ENCODE measurements at regions not wholly inside any gene's neighbourhood (a gene's known extent, or its start where the extent isn't known, plus 50 kb on each side); places are given as distances from the start of the nearest gene placed in this dataset.

DNA sequence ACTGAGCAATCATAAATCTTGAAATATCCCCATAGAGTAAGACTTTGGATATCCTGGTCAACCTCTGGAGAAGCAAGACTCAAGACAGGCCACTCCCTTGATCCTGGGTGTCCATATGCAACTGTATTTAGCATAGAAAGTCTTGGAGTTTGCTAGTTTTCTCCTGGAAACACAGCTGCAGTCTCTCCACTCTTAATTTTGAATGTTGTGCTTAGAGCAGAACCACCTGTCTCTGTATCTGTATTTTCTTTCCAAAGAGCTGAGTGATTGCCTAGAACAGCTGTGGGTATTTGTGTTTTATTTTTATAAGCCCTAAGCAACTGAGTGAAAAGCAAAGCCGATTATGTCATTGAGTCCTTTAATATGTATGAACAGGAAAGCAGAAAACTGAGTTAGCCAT lies 64.1 kb upstream of the ADAM23 start:
- no peak for DNase-seq
- Histone ChIP-seq H2AFZ (ENCODE audit: low read depth, low read length) (no peak overlapping the region), H3K4me1 (ENCODE audit: control insufficient read depth, insufficient read depth, low read depth, low read length) (no peaks in the 10 kb centered on the region), H3K27me3 (ENCODE audit: control insufficient read depth in 1 of 2, insufficient read depth in 1 of 2, low read length in 2 of 2) (no peaks in the 10 kb centered on the region), H2AK5ac (ENCODE audit: low read length, severe bottlenecking) (no peak overlapping the region), H3K27ac (ENCODE audit: low read length, poor library complexity, severe bottlenecking) (no peak overlapping the region), H3K36me3 (ENCODE audit: control insufficient read depth in 1 of 2, insufficient read depth in 2 of 2, low read depth in 1 of 2, low read length in 2 of 2) (no peaks in the 10 kb centered on the region), H3K18ac (ENCODE audit: low read depth in 1 of 2, low read length in 2 of 2) (no peak overlapping the region), H3K4me3 (ENCODE audit: insufficient read depth in 1 of 2, low read depth in 1 of 2, low read length in 2 of 2) (no peak overlapping the region), H3K14ac (ENCODE audit: low read length in 2 of 2) (no peak overlapping the region), H2BK12ac (ENCODE audit: low read length in 2 of 2) (no peak overlapping the region), H3K79me1 (replicated peaks; ENCODE audit: low read length, poor library complexity, severe bottlenecking) (no peaks in the 10 kb centered on the region), H3K4me2 (ENCODE audit: low read length, poor library complexity, severe bottlenecking) (no peak overlapping the region), H2BK5ac (ENCODE audit: low read depth, low read length, poor library complexity, severe bottlenecking) (no peak overlapping the region), H2BK120ac (ENCODE audit: low read depth, low read length) (no peak overlapping the region), H3K4ac (ENCODE audit: low read depth in 1 of 2, low read length in 2 of 2) (no peak overlapping the region), H3K9ac (ENCODE audit: low read length) (no peak overlapping the region), H4K8ac (ENCODE audit: low read length) (no peak overlapping the region), H3K23ac (ENCODE audit: low read length in 2 of 2) (no peak overlapping the region), H4K91ac (ENCODE audit: low read length) (no peak overlapping the region), H3K9me3 (ENCODE audit: control insufficient read depth, low read length) (peaks cover 18% of the 10 kb centered on the region), H2BK15ac (ENCODE audit: low read depth, poor library complexity, severe bottlenecking) (no peak overlapping the region)
- 97% methylated on average over 1 of the region's 1 CpG for WGBS

GRCh38 chr2:206379886-206380285 lies 63.4 kb upstream of the ADAM23 start:
- no peak overlapping the region for H3K9ac ChIP-seq (ENCODE audit: low read length)
- H2BK5ac ChIP-seq (ENCODE audit: low read depth, low read length, poor library complexity, severe bottlenecking): no peak overlapping the region
- H3K79me1 ChIP-seq (replicated peaks; ENCODE audit: low read length, poor library complexity, severe bottlenecking): no peaks in the 10 kb centered on the region
- H2AK5ac ChIP-seq (ENCODE audit: low read length, severe bottlenecking): no peak overlapping the region
- no peak overlapping the region for H4K91ac ChIP-seq (ENCODE audit: low read length)
- no peak overlapping the region for H3K23ac ChIP-seq (ENCODE audit: low read length in 2 of 2)
- no peak overlapping the region for H3K27ac ChIP-seq (ENCODE audit: low read length, poor library complexity, severe bottlenecking)
- H3K4me2 ChIP-seq (ENCODE audit: low read length, poor library complexity, severe bottlenecking): no peak overlapping the region
- WGBS: 95% methylated on average over 2 of the region's 3 CpGs
- H2BK120ac ChIP-seq (ENCODE audit: low read depth, low read length): no peak overlapping the region
- H4K8ac ChIP-seq (ENCODE audit: low read length): no peak overlapping the region
- no peak overlapping the region for H3K4ac ChIP-seq (ENCODE audit: low read depth in 1 of 2, low read length in 2 of 2)
- no peak overlapping the region for H3K14ac ChIP-seq (ENCODE audit: low read length in 2 of 2)
- DNase-seq: no peak
- no peaks in the 10 kb centered on the region for H3K27me3 ChIP-seq (ENCODE audit: control insufficient read depth in 1 of 2, insufficient read depth in 1 of 2, low read length in 2 of 2)
- H3K4me3 ChIP-seq (ENCODE audit: insufficient read depth in 1 of 2, low read depth in 1 of 2, low read length in 2 of 2): no peak overlapping the region
- H3K4me1 ChIP-seq (ENCODE audit: control insufficient read depth, insufficient read depth, low read depth, low read length): no peaks in the 10 kb centered on the region
- H2BK12ac ChIP-seq (ENCODE audit: low read length in 2 of 2): no peak overlapping the region
- peaks cover 20% of the 10 kb centered on the region for H3K9me3 ChIP-seq (ENCODE audit: control insufficient read depth, low read length)
- no peak overlapping the region for H3K18ac ChIP-seq (ENCODE audit: low read depth in 1 of 2, low read length in 2 of 2)
- H3K36me3 ChIP-seq (ENCODE audit: control insufficient read depth in 1 of 2, insufficient read depth in 2 of 2, low read depth in 1 of 2, low read length in 2 of 2): no peaks in the 10 kb centered on the region
- H2AFZ ChIP-seq (ENCODE audit: low read depth, low read length): no peak overlapping the region
- H2BK15ac ChIP-seq (ENCODE audit: low read depth, poor library complexity, severe bottlenecking): no peak overlapping the region

- H3K4ac ChIP-seq (ENCODE audit: low read depth in 1 of 2, low read length in 2 of 2): no peak overlapping the region
- no peaks in the 10 kb centered on the region for H3K4me1 ChIP-seq (ENCODE audit: control insufficient read depth, insufficient read depth, low read depth, low read length)
- no peak overlapping the region for H3K14ac ChIP-seq (ENCODE audit: low read length in 2 of 2)
- no peak overlapping the region for H2AK5ac ChIP-seq (ENCODE audit: low read length, severe bottlenecking)
- H2BK120ac ChIP-seq (ENCODE audit: low read depth, low read length): no peak overlapping the region
- H3K79me1 ChIP-seq (replicated peaks; ENCODE audit: low read length, poor library complexity, severe bottlenecking): no peaks in the 10 kb centered on the region
- H3K4me3 ChIP-seq (ENCODE audit: insufficient read depth in 1 of 2, low read depth in 1 of 2, low read length in 2 of 2): no peak overlapping the region
- DNase-seq: no peak
- no peak overlapping the region for H2AFZ ChIP-seq (ENCODE audit: low read depth, low read length)
- H4K8ac ChIP-seq (ENCODE audit: low read length): no peak overlapping the region
- H3K18ac ChIP-seq (ENCODE audit: low read depth in 1 of 2, low read length in 2 of 2): no peak overlapping the region
- no peak overlapping the region for H4K91ac ChIP-seq (ENCODE audit: low read length)
- H2BK15ac ChIP-seq (ENCODE audit: low read depth, poor library complexity, severe bottlenecking): no peak overlapping the region
- H3K9me3 ChIP-seq (ENCODE audit: control insufficient read depth, low read length): peaks cover 11% of the 10 kb centered on the region
- H3K27me3 ChIP-seq (ENCODE audit: control insufficient read depth in 1 of 2, insufficient read depth in 1 of 2, low read length in 2 of 2): no peaks in the 10 kb centered on the region
- WGBS: 100% methylated on average over 1 of the region's 2 CpGs
- no peak overlapping the region for H2BK12ac ChIP-seq (ENCODE audit: low read length in 2 of 2)
- H3K27ac ChIP-seq (ENCODE audit: low read length, poor library complexity, severe bottlenecking): no peak overlapping the region
- no peak overlapping the region for H2BK5ac ChIP-seq (ENCODE audit: low read depth, low read length, poor library complexity, severe bottlenecking)
- H3K4me2 ChIP-seq (ENCODE audit: low read length, poor library complexity, severe bottlenecking): no peak overlapping the region
- no peaks in the 10 kb centered on the region for H3K36me3 ChIP-seq (ENCODE audit: control insufficient read depth in 1 of 2, insufficient read depth in 2 of 2, low read depth in 1 of 2, low read length in 2 of 2)
- H3K9ac ChIP-seq (ENCODE audit: low read length): no peak overlapping the region
- H3K23ac ChIP-seq (ENCODE audit: low read length in 2 of 2): no peak overlapping the region
Measured at GRCh38 chr2:206381881-206382280, 61.5 kb upstream of the ADAM23 start.

- H2BK120ac ChIP-seq (ENCODE audit: low read depth, low read length): no peak overlapping the region
- H3K9ac ChIP-seq (ENCODE audit: low read length): no peak overlapping the region
- DNase-seq: no peak
- no peak overlapping the region for H3K4me2 ChIP-seq (ENCODE audit: low read length, poor library complexity, severe bottlenecking)
- no peaks in the 10 kb centered on the region for H3K79me1 ChIP-seq (replicated peaks; ENCODE audit: low read length, poor library complexity, severe bottlenecking)
- peaks cover 11% of the 10 kb centered on the region for H3K9me3 ChIP-seq (ENCODE audit: control insufficient read depth, low read length)
- no peak overlapping the region for H2AK5ac ChIP-seq (ENCODE audit: low read length, severe bottlenecking)
- H3K4me3 ChIP-seq (ENCODE audit: insufficient read depth in 1 of 2, low read depth in 1 of 2, low read length in 2 of 2): no peak overlapping the region
- H4K8ac ChIP-seq (ENCODE audit: low read length): no peak overlapping the region
- H2BK15ac ChIP-seq (ENCODE audit: low read depth, poor library complexity, severe bottlenecking): no peak overlapping the region
- no peaks in the 10 kb centered on the region for H3K4me1 ChIP-seq (ENCODE audit: control insufficient read depth, insufficient read depth, low read depth, low read length)
- H2AFZ ChIP-seq (ENCODE audit: low read depth, low read length): no peak overlapping the region
- no peak overlapping the region for H3K18ac ChIP-seq (ENCODE audit: low read depth in 1 of 2, low read length in 2 of 2)
- no peak overlapping the region for H3K4ac ChIP-seq (ENCODE audit: low read depth in 1 of 2, low read length in 2 of 2)
- H2BK12ac ChIP-seq (ENCODE audit: low read length in 2 of 2): no peak overlapping the region
- no peaks in the 10 kb centered on the region for H3K27me3 ChIP-seq (ENCODE audit: control insufficient read depth in 1 of 2, insufficient read depth in 1 of 2, low read length in 2 of 2)
- no peak overlapping the region for H2BK5ac ChIP-seq (ENCODE audit: low read depth, low read length, poor library complexity, severe bottlenecking)
- H3K23ac ChIP-seq (ENCODE audit: low read length in 2 of 2): no peak overlapping the region
- H3K36me3 ChIP-seq (ENCODE audit: control insufficient read depth in 1 of 2, insufficient read depth in 2 of 2, low read depth in 1 of 2, low read length in 2 of 2): no peaks in the 10 kb centered on the region
- no peak overlapping the region for H3K14ac ChIP-seq (ENCODE audit: low read length in 2 of 2)
- WGBS: 13% methylated on average over 1 of the region's 2 CpGs
- H4K91ac ChIP-seq (ENCODE audit: low read length): no peak overlapping the region
- no peak overlapping the region for H3K27ac ChIP-seq (ENCODE audit: low read length, poor library complexity, severe bottlenecking)
Measured at GRCh38 chr2:206383669-206384068, 59.7 kb upstream of the ADAM23 start.
